SK-N-SH (cell line): ENCODE measurements at regions not wholly inside any gene's neighbourhood (a gene's known extent, or its start where the extent isn't known, plus 50 kb on each side); places are given as distances from the start of the nearest gene placed in this dataset.

Experiments
- CTCF ChIA-PET: fragments of 300-600, 350-600 bp; formaldehyde crosslinking; extraction: SDS; loops from one replicate; lab custom pipeline; 2021; lab: Yijun Ruan, JAX
- POLR2A ChIA-PET: fragments of 350-600 bp; sonication (Branson Sonifier 250); formaldehyde crosslinking; extraction: SDS; loops from one replicate; lab custom pipeline; 2020; ENCODE audit warnings: antibody characterized with exemption, inconsistent platforms; lab: Yijun Ruan, JAX
- DNase-seq: peaks from one replicate; pipeline ENCODE4 v3.0.0; 2012
- H2AFZ ChIP-seq: fragments of 200-600 bp; sonication (generic); 2 replicates; pipeline ENCODE4 v1.8.1; 2016; ENCODE audit warnings: antibody characterized with exemption, mild to moderate bottlenecking, low read depth
- H3F3A ChIP-seq: fragments of 200-600 bp; sonication (generic); replicated peaks from 2 replicates; pipeline ENCODE3; 2016; ENCODE audit warnings: antibody characterized with exemption, mild to moderate bottlenecking; ENCODE audit not compliant: insufficient read depth
- H3K27ac ChIP-seq, 2 experiments: fragments of 200-500 bp in 1 of 2; fragments of 200-600 bp in 1 of 2; sonication (Bioruptor generic) in 1 of 2; sonication (generic), shearing (Covaris generic) in 1 of 2; 2 replicates each; pipeline versions ENCODE4 v1.5.1 to v1.6.1; 2014 to 2016; ENCODE audit warnings: low read depth in 2 of 2, inconsistent platforms in 1 of 2, low read length in 1 of 2, mild to moderate bottlenecking in 1 of 2, mixed read lengths in 1 of 2
- H3K27me3 ChIP-seq: fragments of 200-600 bp; sonication (generic), shearing (Covaris generic); 2 replicates; pipeline ENCODE4 v1.6.1; 2016; ENCODE audit warnings: mixed run types; ENCODE audit not compliant: insufficient read depth
- H3K36me3 ChIP-seq, 2 experiments: fragments of 200-500 bp in 1 of 2; fragments of 200-600 bp in 1 of 2; sonication (Bioruptor generic) in 1 of 2; sonication (generic) in 1 of 2; replicated peaks in 1 of 2; 2 replicates each; pipeline versions ENCODE3 to v1.5.1; 2014 to 2016; ENCODE audit warnings: low read length in 1 of 2, mild to moderate bottlenecking in 1 of 2; ENCODE audit not compliant: insufficient read depth in 2 of 2, control insufficient read depth in 1 of 2
- H3K4me1 ChIP-seq, 2 experiments: fragments of 200-500 bp in 1 of 2; fragments of 200-600 bp in 1 of 2; sonication (Bioruptor generic) in 1 of 2; sonication (generic), shearing (Covaris generic) in 1 of 2; 2 replicates each; pipeline versions ENCODE4 v1.5.1 to v1.6.1; 2014 to 2016; ENCODE audit warnings: low read depth in 1 of 2, low read length in 1 of 2, mixed run types in 1 of 2; ENCODE audit not compliant: insufficient read depth in 2 of 2, control insufficient read depth in 1 of 2
- H3K4me2 ChIP-seq: fragments of 200-600 bp; sonication (generic), shearing (Covaris generic); 2 replicates; pipeline ENCODE4 v1.6.1; 2017; ENCODE audit warnings: mixed run types
- H3K4me3 ChIP-seq, 2 experiments: fragments of 200-500 bp in 1 of 2; fragments of 200-600 bp in 1 of 2; sonication (Bioruptor generic) in 1 of 2; sonication (generic), shearing (Covaris generic) in 1 of 2; 2 replicates each; pipeline versions ENCODE4 v1.5.1 to v1.8.1; 2014 to 2016; ENCODE audit warnings: low read depth in 2 of 2, inconsistent platforms in 1 of 2, low read length in 1 of 2, mild to moderate bottlenecking in 1 of 2, mixed read lengths in 1 of 2, moderate library complexity in 1 of 2
- H3K79me2 ChIP-seq: fragments of 200-600 bp; sonication (generic); 2 replicates; pipeline ENCODE4 v1.8.1; 2017; ENCODE audit warnings: mild to moderate bottlenecking; ENCODE audit not compliant: insufficient read depth
- H3K9ac ChIP-seq: fragments of 200-600 bp; sonication (generic); 2 replicates; pipeline ENCODE4 v1.6.1; 2017; ENCODE audit warnings: mixed run types
- H3K9me2 ChIP-seq: fragments of 200-600 bp; sonication (generic); 2 replicates; pipeline ENCODE4 v1.6.1; 2017; ENCODE audit warnings: mixed run types
- H3K9me3 ChIP-seq: fragments of 200-600 bp; sonication (generic); 2 replicates; pipeline ENCODE4 v1.6.1; 2017; ENCODE audit warnings: mixed run types, mild to moderate bottlenecking, moderate library complexity
- H4K20me1 ChIP-seq: fragments of 200-600 bp; sonication (generic); 2 replicates; pipeline ENCODE4 v1.6.1; 2017; ENCODE audit warnings: mild to moderate bottlenecking, mixed run types; ENCODE audit not compliant: insufficient read depth
- EP300 ChIP-seq, 2 experiments: IDR thresholded peaks; 2 replicates each; pipeline versions ENCODE4 v1.4.0 to v1.6.1; 2012; ENCODE audit warnings: borderline replicate concordance in 1 of 2, low read depth in 1 of 2, low read length in 1 of 2
- EZH2phosphoT487 ChIP-seq: fragments of 200-600 bp; sonication (generic); IDR thresholded peaks from 2 replicates; pipeline ENCODE4 v1.6.1; 2017; ENCODE audit warnings: low read depth, mixed run types, mild to moderate bottlenecking, antibody characterized with exemption, moderate library complexity, borderline replicate concordance
- FOXJ3 ChIP-seq: sonication (generic); formaldehyde crosslinking; IDR thresholded peaks from 2 replicates; pipeline ENCODE4 v1.5.1; 2020; ENCODE audit warnings: mild to moderate bottlenecking, missing genetic modification reagents
- GABPA ChIP-seq: IDR thresholded peaks from 2 replicates; pipeline ENCODE4 v1.4.0; 2012; ENCODE audit warnings: low read depth, mild to moderate bottlenecking
- MEF2A ChIP-seq: IDR thresholded peaks from 2 replicates; pipeline ENCODE4 v1.4.0; 2012; ENCODE audit warnings: low read depth, borderline replicate concordance
- MXI1 ChIP-seq: IDR thresholded peaks from 2 replicates; pipeline ENCODE4 v1.6.1; 2012; ENCODE audit warnings: mild to moderate bottlenecking, low read depth, low read length, improper control_type of control experiment
- NFIC ChIP-seq: IDR thresholded peaks from 2 replicates; pipeline ENCODE4 v1.4.0; 2012; ENCODE audit warnings: borderline replicate concordance
- REST ChIP-seq: IDR thresholded peaks from 2 replicates; pipeline ENCODE4 v1.6.1; 2012; ENCODE audit warnings: mild to moderate bottlenecking, low read depth, low read length, moderate library complexity
- RFX5 ChIP-seq: IDR thresholded peaks from 2 replicates; pipeline ENCODE4 v1.6.1; 2012; ENCODE audit warnings: mild to moderate bottlenecking, improper control_type of control experiment, low read length
- RXRA ChIP-seq: IDR thresholded peaks from 2 replicates; pipeline ENCODE4 v1.4.0; 2012; ENCODE audit warnings: low read depth, mild to moderate bottlenecking, borderline replicate concordance
- SMC3 ChIP-seq: IDR thresholded peaks from 2 replicates; pipeline ENCODE4 v1.6.1; 2012; ENCODE audit warnings: low read depth, low read length, improper control_type of control experiment
- TAF1 ChIP-seq: IDR thresholded peaks from 2 replicates; pipeline ENCODE4 v1.6.1; 2012; ENCODE audit warnings: low read depth, mild to moderate bottlenecking, low read length, moderate library complexity, borderline replicate concordance
- YY1 ChIP-seq: IDR thresholded peaks from 2 replicates; pipeline ENCODE4 v1.4.0; 2012; ENCODE audit warnings: low read depth, mild to moderate bottlenecking
- ZBTB33 ChIP-seq: IDR thresholded peaks from 2 replicates; pipeline ENCODE4 v1.4.0; 2012; ENCODE audit warnings: low read depth, borderline replicate concordance

- no peaks in the 10 kb centered on the region for H3K27me3 ChIP-seq
- H4K20me1 ChIP-seq: no peaks in the 10 kb centered on the region
- POLR2A ChIA-PET: no interaction called here
- no peaks in the 10 kb centered on the region for H3F3A ChIP-seq
- CTCF ChIA-PET: interaction anchor here (0.9 to 2.3 kb wide), 3 partner anchors 15 to 386 kb away, joined by 3 to 8 read pairs (median 6); no protein-coding TSS in a partner anchor
- no peaks in the 10 kb centered on the region for H3K79me2 ChIP-seq
- TF ChIP-seq GABPA: no peak
- no peak for TF ChIP-seq MXI1
- TF ChIP-seq RXRA: no peak
- TF ChIP-seq ZBTB33: no peak
- no peak for TF ChIP-seq TAF1
- no peak for TF ChIP-seq EP300 (IDR thresholded peaks at IDR 0.05; ENCODE audit: borderline replicate concordance in 1 of 2, low read depth in 1 of 2, low read length in 1 of 2)
- no peak for TF ChIP-seq NFIC
- TF ChIP-seq EZH2phosphoT487: no peak
- TF ChIP-seq RFX5: no peak
- TF ChIP-seq FOXJ3 (CRISPR knock-in tag): no peak
- no peak for TF ChIP-seq MEF2A
- TF ChIP-seq REST: no peak
- no peak for TF ChIP-seq YY1
- no peak for TF ChIP-seq SMC3
- no peaks in the 10 kb centered on the region for H3K9me2 ChIP-seq
- no peaks in the 10 kb centered on the region for H3K36me3 ChIP-seq
- DNase-seq: no peak
- no peak overlapping the region for H3K4me3 ChIP-seq
- H3K4me1 ChIP-seq: peaks cover 0 to 5% of the 10 kb centered on the region in 2 experiments; a peak in 2 of 4 replicates
- H3K9me3 ChIP-seq: no peaks in the 10 kb centered on the region
- no peak overlapping the region for H3K9ac ChIP-seq
- no peak overlapping the region for H3K27ac ChIP-seq
- H2AFZ ChIP-seq: no peak overlapping the region
- H3K4me2 ChIP-seq: no peak overlapping the region
Observed at GRCh38 chr15:31591908-31592307, 265.3 kb downstream of the KLF13 start.
